DND-41 (cell line): ENCODE measurements at regions not wholly inside any gene's neighbourhood (a gene's known extent, or its start where the extent isn't known, plus 50 kb on each side); places are given as distances from the start of the nearest gene placed in this dataset.

Experiments used
- ATAC-seq: fragments of 200-7000 bp; cut with Tn5 transposase; 3 replicates; pipeline ENCODE4 v1.9.1; 2021; ENCODE audit warnings: low read depth; ENCODE audit not compliant: insufficient read depth
- DNase-seq: peaks from one replicate; pipeline ENCODE4 v3.0.0-alpha.2; 2020
- H2AFZ ChIP-seq: 2 replicates; pipeline ENCODE4 v1.6.0; 2012; ENCODE audit warnings: low read depth, low read length
- H3K27ac ChIP-seq: 2 replicates; pipeline ENCODE4 v1.5.1; 2012; ENCODE audit warnings: low read length, inconsistent platforms
- H3K27me3 ChIP-seq: fragments of 200-600 bp; sonication (generic); 2 replicates; pipeline ENCODE4 v1.6.0; 2012; ENCODE audit warnings: low read length, mild to moderate bottlenecking, inconsistent platforms; ENCODE audit not compliant: insufficient read depth, poor library complexity
- H3K36me3 ChIP-seq: 2 replicates; pipeline ENCODE4 v1.5.1; 2012; ENCODE audit warnings: low read length, inconsistent platforms; ENCODE audit not compliant: insufficient read depth
- H3K4me1 ChIP-seq: 2 replicates; pipeline ENCODE4 v1.5.1; 2012; ENCODE audit warnings: mild to moderate bottlenecking, low read length; ENCODE audit not compliant: insufficient read depth
- H3K4me2 ChIP-seq: 2 replicates; pipeline ENCODE4 v1.6.0; 2012; ENCODE audit warnings: mild to moderate bottlenecking, moderate library complexity, low read length, inconsistent platforms; ENCODE audit not compliant: insufficient read depth
- H3K4me3 ChIP-seq, 2 experiments: fragments of 200-600 bp in 1 of 2; shearing (Covaris generic) in 1 of 2; 2 replicates each; pipeline ENCODE4 v1.5.1; 2012 to 2016; ENCODE audit warnings: inconsistent platforms in 2 of 2, low read length in 2 of 2, mild to moderate bottlenecking in 2 of 2, low read depth in 1 of 2, moderate library complexity in 1 of 2
- H3K79me2 ChIP-seq: 2 replicates; pipeline ENCODE4 v1.6.0; 2012; ENCODE audit warnings: low read length, inconsistent platforms; ENCODE audit not compliant: insufficient read depth
- H3K9ac ChIP-seq: 2 replicates; pipeline ENCODE4 v1.6.0; 2012; ENCODE audit warnings: low read depth, mild to moderate bottlenecking, inconsistent platforms, low read length, moderate library complexity
- H3K9me3 ChIP-seq: 2 replicates; pipeline ENCODE4 v1.5.1; 2012; ENCODE audit warnings: low read length, moderate library complexity, mild to moderate bottlenecking, inconsistent platforms; ENCODE audit not compliant: insufficient read depth, severe bottlenecking
- H4K20me1 ChIP-seq: 2 replicates; pipeline ENCODE4 v1.6.0; 2012; ENCODE audit warnings: low read length; ENCODE audit not compliant: insufficient read depth
- EZH2 ChIP-seq: IDR thresholded peaks from 3 replicates; pipeline ENCODE4 v1.6.1; 2012; ENCODE audit warnings: borderline replicate concordance, low read depth, mild to moderate bottlenecking, moderate library complexity, low read length, inconsistent platforms; ENCODE audit not compliant: severe bottlenecking
- TF ChIP-seq, protein P1 (sequence below): IDR thresholded peaks from 2 replicates; pipeline ENCODE4 v1.5.1; 2012; ENCODE audit warnings: borderline replicate concordance, low read length, moderate library complexity, mild to moderate bottlenecking; ENCODE audit not compliant: poor library complexity, severe bottlenecking; ENCODE audit errors: extremely low read depth

DNA sequence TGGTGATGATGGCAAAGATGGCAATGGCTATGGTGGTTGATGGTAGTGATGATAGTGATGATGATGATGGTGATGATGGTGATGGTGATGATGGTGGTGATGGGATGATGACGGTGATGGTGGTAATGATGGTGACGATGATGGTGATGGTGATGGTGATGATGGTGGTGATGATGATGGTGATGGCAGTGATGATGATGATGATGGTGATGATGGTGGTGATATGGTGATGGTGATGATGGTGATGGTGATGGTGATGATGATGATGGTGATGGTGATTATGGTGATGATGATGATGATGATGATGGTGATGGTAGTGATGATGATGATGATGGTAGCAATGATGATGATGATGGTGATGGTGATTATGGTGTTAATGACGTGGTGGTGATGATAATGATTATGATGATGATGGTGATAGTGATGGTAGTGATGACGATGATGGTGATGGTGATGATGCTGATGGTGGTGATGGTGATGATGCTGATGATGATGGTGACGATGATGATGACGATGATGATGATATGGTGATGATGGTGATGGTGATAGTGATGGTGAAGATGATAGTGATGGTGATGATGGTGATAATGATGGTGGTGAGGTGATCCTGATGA, 232.1 kb downstream of the BRD1 start:
- no peak overlapping the region for H3K9ac ChIP-seq
- H3K27me3 ChIP-seq = no peaks in the 10 kb centered on the region
- no peak overlapping the region for H3K4me2 ChIP-seq
- no peaks in the 10 kb centered on the region for H3K79me2 ChIP-seq
- no peaks in the 10 kb centered on the region for H3K9me3 ChIP-seq
- no peak for DNase-seq
- no peak for TF ChIP-seq EZH2
- TF ChIP-seq, protein P1, sequence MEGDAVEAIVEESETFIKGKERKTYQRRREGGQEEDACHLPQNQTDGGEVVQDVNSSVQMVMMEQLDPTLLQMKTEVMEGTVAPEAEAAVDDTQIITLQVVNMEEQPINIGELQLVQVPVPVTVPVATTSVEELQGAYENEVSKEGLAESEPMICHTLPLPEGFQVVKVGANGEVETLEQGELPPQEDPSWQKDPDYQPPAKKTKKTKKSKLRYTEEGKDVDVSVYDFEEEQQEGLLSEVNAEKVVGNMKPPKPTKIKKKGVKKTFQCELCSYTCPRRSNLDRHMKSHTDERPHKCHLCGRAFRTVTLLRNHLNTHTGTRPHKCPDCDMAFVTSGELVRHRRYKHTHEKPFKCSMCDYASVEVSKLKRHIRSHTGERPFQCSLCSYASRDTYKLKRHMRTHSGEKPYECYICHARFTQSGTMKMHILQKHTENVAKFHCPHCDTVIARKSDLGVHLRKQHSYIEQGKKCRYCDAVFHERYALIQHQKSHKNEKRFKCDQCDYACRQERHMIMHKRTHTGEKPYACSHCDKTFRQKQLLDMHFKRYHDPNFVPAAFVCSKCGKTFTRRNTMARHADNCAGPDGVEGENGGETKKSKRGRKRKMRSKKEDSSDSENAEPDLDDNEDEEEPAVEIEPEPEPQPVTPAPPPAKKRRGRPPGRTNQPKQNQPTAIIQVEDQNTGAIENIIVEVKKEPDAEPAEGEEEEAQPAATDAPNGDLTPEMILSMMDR = no peak
- ATAC-seq = no peak
- no peaks in the 10 kb centered on the region for H4K20me1 ChIP-seq
- no peak overlapping the region for H3K27ac ChIP-seq
- H3K4me3 ChIP-seq = no peak overlapping the region
- no peaks in the 10 kb centered on the region for H3K36me3 ChIP-seq
- no peak overlapping the region for H2AFZ ChIP-seq
- no peaks in the 10 kb centered on the region for H3K4me1 ChIP-seq

DNA sequence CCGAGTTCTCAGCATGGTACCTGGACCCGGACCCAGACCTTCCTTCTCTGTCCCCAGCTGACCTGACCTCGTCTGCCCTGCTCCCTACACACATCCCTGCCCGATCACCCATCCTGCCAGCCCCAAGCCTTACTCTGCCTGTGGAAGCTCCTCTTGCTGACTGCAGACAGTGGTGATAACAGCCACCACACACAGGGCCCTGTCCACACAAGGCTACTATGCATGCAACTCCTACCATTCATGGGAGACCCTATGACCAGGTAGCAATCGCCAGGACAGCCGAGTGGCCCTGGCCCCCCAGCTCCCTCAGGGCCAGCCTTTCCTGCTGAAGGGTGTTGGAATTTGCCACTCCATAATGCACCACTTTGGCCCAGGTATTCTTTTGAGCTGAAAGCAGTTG, 233.6 kb downstream of the BRD1 start:
- Histone ChIP-seq H3K4me3 (no peak overlapping the region), H3K27ac (no peak overlapping the region), H2AFZ (no peak overlapping the region), H3K4me2 (no peak overlapping the region), H3K9me3 (no peaks in the 10 kb centered on the region), H3K36me3 (no peaks in the 10 kb centered on the region), H3K9ac (no peak overlapping the region), H3K27me3 (no peaks in the 10 kb centered on the region), H3K4me1 (no peaks in the 10 kb centered on the region), H3K79me2 (no peaks in the 10 kb centered on the region), H4K20me1 (no peaks in the 10 kb centered on the region)
- TF ChIP-seq, protein P1 = no peak
- no peak for TF ChIP-seq EZH2
- no peak for ATAC-seq
- DNase-seq = no peak

DNA sequence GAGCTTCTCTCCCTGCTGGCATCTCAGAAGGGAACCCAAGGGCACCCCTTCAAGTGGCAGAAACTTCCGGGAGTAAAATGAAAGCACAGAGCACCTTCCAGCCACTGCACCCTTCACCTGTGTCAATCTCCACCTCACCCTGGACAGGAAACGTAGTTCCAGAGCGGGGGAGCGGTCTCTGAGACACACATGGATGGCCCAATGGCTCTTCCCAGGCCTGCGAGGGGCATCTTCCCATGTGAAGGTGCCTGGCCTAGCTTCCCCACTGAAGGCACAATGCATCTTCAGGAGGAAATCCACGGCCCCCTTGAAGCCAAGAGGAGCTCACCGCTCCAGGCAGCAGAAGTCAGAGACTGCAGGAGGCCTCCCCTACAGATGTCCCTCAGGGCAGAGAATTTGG, 234.2 kb downstream of the BRD1 start:
- Histone ChIP-seq H3K36me3 (no peaks in the 10 kb centered on the region), H3K27me3 (no peaks in the 10 kb centered on the region), H3K4me2 (no peak overlapping the region), H3K9ac (no peak overlapping the region), H3K27ac (no peak overlapping the region), H3K79me2 (no peaks in the 10 kb centered on the region), H3K4me1 (no peaks in the 10 kb centered on the region), H2AFZ (no peak overlapping the region), H4K20me1 (no peaks in the 10 kb centered on the region), H3K4me3 (no peak overlapping the region), H3K9me3 (no peaks in the 10 kb centered on the region)
- no peak for DNase-seq
- no peak for TF ChIP-seq EZH2
- TF ChIP-seq, protein P1 = no peak
- no peak for ATAC-seq
